IMR-90 (cell line): ENCODE measurements at regions not wholly inside any gene's neighbourhood (a gene's known extent, or its start where the extent isn't known, plus 50 kb on each side); places are given as distances from the start of the nearest gene placed in this dataset.

Experiments
- ATAC-seq: fragments of 200-7000 bp; cut with Tn5 transposase; 2 replicates; pipeline ENCODE4 v1.9.1; 2020; ENCODE audit warnings: low read depth, mild to moderate bottlenecking, moderate library complexity
- BruUV-seq: library from RNA; stranded (reverse); fragments of 400-500 nt; replicated peaks from 2 replicates; lab custom pipeline; 2021; lab: Mats Ljungman, UMichigan
- CTCF ChIA-PET: fragments of 300-600 bp; formaldehyde crosslinking; extraction: SDS; loops from one replicate; lab custom pipeline; 2021; ENCODE audit warnings: antibody characterized with exemption; lab: Yijun Ruan, JAX
- POLR2A ChIA-PET: fragments of 300-600 bp; sonication (Branson Sonifier 250); formaldehyde crosslinking; loops from one replicate; lab custom pipeline; 2022; ENCODE audit warnings: antibody characterized with exemption; ENCODE audit not compliant: unreplicated experiment; lab: Charles Lee
- DNase-seq: peaks from one replicate; pipeline ENCODE4 v3.0.0; 2013
- H2AFZ ChIP-seq: replicated peaks from 2 replicates; pipeline ENCODE3; 2013; ENCODE audit warnings: low read length, mild to moderate bottlenecking; ENCODE audit not compliant: poor library complexity
- H2AK5ac ChIP-seq: 2 replicates; pipeline ENCODE4 v1.6.1; 2013; ENCODE audit warnings: low read depth, low read length, inconsistent platforms
- H2AK9ac ChIP-seq: replicated peaks from 2 replicates; pipeline ENCODE3; 2013; ENCODE audit warnings: mild to moderate bottlenecking, low read depth, low read length, moderate library complexity; ENCODE audit not compliant: poor library complexity
- H2BK120ac ChIP-seq: 2 replicates; pipeline ENCODE4 v1.6.1; 2013; ENCODE audit warnings: low read depth, low read length, inconsistent platforms
- H2BK15ac ChIP-seq: 3 replicates; pipeline ENCODE4 v1.6.1; 2013; ENCODE audit warnings: low read depth, low read length, inconsistent platforms
- H2BK20ac ChIP-seq: 2 replicates; pipeline ENCODE4 v1.6.1; 2013; ENCODE audit warnings: low read depth, mild to moderate bottlenecking, inconsistent platforms, low read length, moderate library complexity
- H2BK5ac ChIP-seq: 2 replicates; pipeline ENCODE4 v1.6.1; 2013; ENCODE audit warnings: mild to moderate bottlenecking, low read depth, low read length, inconsistent platforms; ENCODE audit not compliant: poor library complexity, severe bottlenecking
- H3K14ac ChIP-seq: replicated peaks from 2 replicates; pipeline ENCODE4 v1.6.1; 2013; ENCODE audit warnings: low read depth, low read length, inconsistent platforms
- H3K18ac ChIP-seq: 2 replicates; pipeline ENCODE4 v1.6.1; 2013; ENCODE audit warnings: low read depth, low read length, control low read depth
- H3K23ac ChIP-seq: 2 replicates; pipeline ENCODE4 v1.6.1; 2013; ENCODE audit warnings: low read depth, low read length, inconsistent platforms
- H3K27ac ChIP-seq: 2 replicates; pipeline ENCODE4 v1.5.1; 2013; ENCODE audit warnings: mild to moderate bottlenecking, control low read depth, low read length; ENCODE audit not compliant: insufficient read depth
- H3K27me3 ChIP-seq: 2 replicates; pipeline ENCODE4 v1.6.1; 2013; ENCODE audit warnings: low read length; ENCODE audit not compliant: control insufficient read depth, insufficient read depth
- H3K36me3 ChIP-seq: 2 replicates; pipeline ENCODE4 v1.6.1; 2013; ENCODE audit warnings: low read length, mixed read lengths; ENCODE audit not compliant: control insufficient read depth, insufficient read depth
- H3K4ac ChIP-seq: 2 replicates; pipeline ENCODE4 v1.6.1; 2013; ENCODE audit warnings: low read depth, low read length, inconsistent platforms
- H3K4me1 ChIP-seq: 2 replicates; pipeline ENCODE4 v1.6.1; 2013; ENCODE audit warnings: low read length, mixed read lengths; ENCODE audit not compliant: control insufficient read depth, insufficient read depth
- H3K4me2 ChIP-seq: 2 replicates; pipeline ENCODE4 v1.6.1; 2013; ENCODE audit warnings: low read depth, mild to moderate bottlenecking, control low read depth, low read length, moderate library complexity
- H3K4me3 ChIP-seq: 2 replicates; pipeline ENCODE4 v1.5.1; 2013; ENCODE audit warnings: low read depth, mild to moderate bottlenecking, control low read depth, low read length, moderate library complexity; ENCODE audit not compliant: insufficient read depth
- H3K56ac ChIP-seq: 2 replicates; pipeline ENCODE4 v1.6.1; 2013; ENCODE audit warnings: low read length, inconsistent platforms; ENCODE audit not compliant: insufficient read depth; ENCODE audit errors: extremely low read depth
- H3K79me1 ChIP-seq, 2 experiments: 2 replicates each; pipeline ENCODE4 v1.6.1; 2013; ENCODE audit warnings: low read length in 2 of 2, inconsistent platforms in 1 of 2, low read depth in 1 of 2
- H3K9ac ChIP-seq: 2 replicates; pipeline ENCODE4 v1.6.1; 2013; ENCODE audit warnings: low read depth, low read length, control low read depth
- H3K9me1 ChIP-seq: 2 replicates; pipeline ENCODE4 v1.6.1; 2013; ENCODE audit warnings: low read length, inconsistent platforms; ENCODE audit not compliant: insufficient read depth
- H3K9me3 ChIP-seq: 2 replicates; pipeline ENCODE4 v1.6.1; 2013; ENCODE audit warnings: low read length; ENCODE audit not compliant: control insufficient read depth, insufficient read depth
- H4K20me1 ChIP-seq: 2 replicates; pipeline ENCODE4 v1.6.1; 2013; ENCODE audit warnings: low read length, inconsistent platforms; ENCODE audit not compliant: insufficient read depth
- H4K5ac ChIP-seq: 2 replicates; pipeline ENCODE4 v1.6.1; 2013; ENCODE audit warnings: mild to moderate bottlenecking, low read depth, low read length, control low read depth
- H4K8ac ChIP-seq, 2 experiments: 2 replicates each; pipeline ENCODE4 v1.6.1; 2013; ENCODE audit warnings: low read depth in 2 of 2, low read length in 2 of 2, control low read depth in 1 of 2, inconsistent platforms in 1 of 2
- H4K91ac ChIP-seq: 2 replicates; pipeline ENCODE4 v1.6.1; 2013; ENCODE audit warnings: low read depth, low read length, inconsistent platforms; ENCODE audit not compliant: insufficient read depth
- CEBPB ChIP-seq: IDR thresholded peaks from 2 replicates; pipeline ENCODE4 v1.6.1; 2012; ENCODE audit warnings: low read depth, low read length, improper control_type of control experiment
- MAFK ChIP-seq: IDR thresholded peaks from 2 replicates; pipeline ENCODE4 v1.6.1; 2012; ENCODE audit warnings: low read depth, low read length, improper control_type of control experiment
- dilution Hi-C: fragments of 300-500 bp; cut with HindIII; formaldehyde crosslinking; loops from one replicate; pipeline ENCODE4 v1.14.3; 2018; ENCODE audit warnings: low sequenced_read_pairs; ENCODE audit not compliant: unreplicated experiment
- in situ Hi-C: fragments of 300-500 bp; cut with MboI; formaldehyde crosslinking; loops from 3 replicates; pipeline ENCODE4 v1.14.3; 2019; ENCODE audit warnings: low sequenced_read_pairs, inconsistent platforms, mixed read lengths
- intact Hi-C: fragments of 100-400 bp; cut with micrococcal nuclease; formaldehyde crosslinking; loops from 2 replicates; pipeline ENCODE4 v1.10.0; 2022

GRCh38 chr1:199279067-199279466, 640.2 kb downstream of the PTPRC start:
- no peak overlapping the region for H3K9ac ChIP-seq
- H4K8ac ChIP-seq: peak overlapping the region in 1 of 2 experiments; percentile 29; a peak in 1 of 4 replicates
- no peaks in the 10 kb centered on the region for H3K9me3 ChIP-seq
- no peak for TF ChIP-seq MAFK
- peak; percentile 33; the same call in 1 of the 2 replicates for TF ChIP-seq CEBPB
- H3K56ac ChIP-seq: no peak overlapping the region
- H3K27me3 ChIP-seq: no peaks in the 10 kb centered on the region
- intact Hi-C loops: loop anchor here (10.0 kb wide), 1 partner anchor 126 kb away; no protein-coding TSS in a partner anchor
- no peaks in the 10 kb centered on the region for H3K79me1 ChIP-seq
- no peaks in the 10 kb centered on the region for H3K36me3 ChIP-seq
- no peak overlapping the region for H3K23ac ChIP-seq
- 0 out of 2 replicates have a peak overlapping the region, but pooled peaks have one; percentile 65 for H2AK5ac ChIP-seq
- no peak overlapping the region for H2BK20ac ChIP-seq
- in situ Hi-C loops: no loop called here
- no peak overlapping the region for H3K27ac ChIP-seq
- no peak overlapping the region for H4K91ac ChIP-seq
- DNase-seq (no peak), ATAC-seq (no peak)
- peaks cover 5% of the 10 kb centered on the region; the same call in 1 of the 2 replicates for H3K4me1 ChIP-seq
- POLR2A ChIA-PET: no interaction called here
- no peak overlapping the region for H4K5ac ChIP-seq
- H2BK15ac ChIP-seq: no peak overlapping the region
- H2BK120ac ChIP-seq: peak overlapping the region; percentile 34; the same call in 1 of the 2 replicates
- H2AK9ac ChIP-seq: no peak overlapping the region
- dilution Hi-C loops: no loop called here
- peak overlapping the region; percentile 61; the same call in 1 of the 2 replicates for H3K18ac ChIP-seq
- CTCF ChIA-PET: no interaction called here
- H3K4me3 ChIP-seq: no peak overlapping the region
- peak overlapping the region; percentile 52; the same call in 1 of the 2 replicates for H3K14ac ChIP-seq
- no peak overlapping the region for H3K4me2 ChIP-seq
- no peak overlapping the region for H2BK5ac ChIP-seq
- no peaks in the 10 kb centered on the region; the same call in 1 of the 2 replicates for H3K9me1 ChIP-seq
- H3K4ac ChIP-seq: no peak overlapping the region
- BruUV-seq: no TSS peak
- H4K20me1 ChIP-seq: no peaks in the 10 kb centered on the region
- no peak overlapping the region for H2AFZ ChIP-seq
